CD4-positive, alpha-beta T cell treated with Interleukin-1 beta for 1 hour (primary cell): ENCODE measurements at regions not wholly inside any gene's neighbourhood (a gene's known extent, or its start where the extent isn't known, plus 50 kb on each side); places are given as distances from the start of the nearest gene placed in this dataset.

Experiments used
- DNase-seq, 2 donors: peaks; one replicate each; pipeline ENCODE4 v3.0.0-alpha.2; 2020 to 2022

GRCh38 chr13:23984546-23984945 lies 87.2 kb upstream of the C1QTNF9B start:
- no peak for DNase-seq

- no peak for DNase-seq
Observed at GRCh38 chr13:23985060-23985459, 87.8 kb upstream of the C1QTNF9B start.

- DNase-seq = no peak
Observed at GRCh38 chr13:23985839-23986238, 88.5 kb upstream of the C1QTNF9B start.

- no peak for DNase-seq
Observed at GRCh38 chr13:23986619-23987018, 89.3 kb upstream of the C1QTNF9B start.

- DNase-seq = no peak
Observed at GRCh38 chr13:23987331-23987894, 90.1 kb upstream of the C1QTNF9B start.

- no peak for DNase-seq
Observed at GRCh38 chr13:23988546-23989122, 91.3 kb upstream of the C1QTNF9B start.

GRCh38 chr13:23990455-23990854 lies 93.2 kb upstream of the C1QTNF9B start:
- no peak for DNase-seq

- DNase-seq = no peak
Observed at GRCh38 chr13:23991119-23991518, 93.8 kb upstream of the C1QTNF9B start.

GRCh38 chr13:23992781-23993679 lies 95.7 kb upstream of the C1QTNF9B start:
- DNase-seq = no peak

- no peak for DNase-seq
Observed at GRCh38 chr13:23993680-23993985, 96.3 kb upstream of the C1QTNF9B start.

GRCh38 chr13:23995283-23996073 lies 98.2 kb upstream of the C1QTNF9B start:
- DNase-seq = peak in 1 of 2 donors; percentile 2

GRCh38 chr13:23996456-23996855 lies 99.2 kb upstream of the C1QTNF9B start:
- no peak for DNase-seq

- no peak for DNase-seq
Observed at GRCh38 chr13:23999424-23999823, 102.1 kb upstream of the C1QTNF9B start.

GRCh38 chr13:24002206-24002815 lies 105.0 kb upstream of the C1QTNF9B start:
- no peak for DNase-seq

GRCh38 chr13:24004142-24004899 lies 107.0 kb upstream of the C1QTNF9B start:
- no peak for DNase-seq

- no peak for DNase-seq
Observed at GRCh38 chr13:24004971-24005370, 107.7 kb upstream of the C1QTNF9B start.

GRCh38 chr13:24005755-24006281 lies 108.5 kb upstream of the C1QTNF9B start:
- DNase-seq = no peak

GRCh38 chr13:24006520-24007248 lies 109.4 kb upstream of the C1QTNF9B start:
- DNase-seq = no peak

GRCh38 chr13:24007979-24008620 lies 110.8 kb upstream of the C1QTNF9B start:
- no peak for DNase-seq

- no peak for DNase-seq
Observed at GRCh38 chr13:24008679-24009078, 111.4 kb upstream of the C1QTNF9B start.

- DNase-seq = no peak
Observed at GRCh38 chr13:24011266-24011665, 114.0 kb upstream of the C1QTNF9B start.
